ENCODE measurements at regions not wholly inside any gene's neighbourhood (a gene's known extent, or its start where the extent isn't known, plus 50 kb on each side); places are given as distances from the start of the nearest gene placed in this dataset.

DNA sequence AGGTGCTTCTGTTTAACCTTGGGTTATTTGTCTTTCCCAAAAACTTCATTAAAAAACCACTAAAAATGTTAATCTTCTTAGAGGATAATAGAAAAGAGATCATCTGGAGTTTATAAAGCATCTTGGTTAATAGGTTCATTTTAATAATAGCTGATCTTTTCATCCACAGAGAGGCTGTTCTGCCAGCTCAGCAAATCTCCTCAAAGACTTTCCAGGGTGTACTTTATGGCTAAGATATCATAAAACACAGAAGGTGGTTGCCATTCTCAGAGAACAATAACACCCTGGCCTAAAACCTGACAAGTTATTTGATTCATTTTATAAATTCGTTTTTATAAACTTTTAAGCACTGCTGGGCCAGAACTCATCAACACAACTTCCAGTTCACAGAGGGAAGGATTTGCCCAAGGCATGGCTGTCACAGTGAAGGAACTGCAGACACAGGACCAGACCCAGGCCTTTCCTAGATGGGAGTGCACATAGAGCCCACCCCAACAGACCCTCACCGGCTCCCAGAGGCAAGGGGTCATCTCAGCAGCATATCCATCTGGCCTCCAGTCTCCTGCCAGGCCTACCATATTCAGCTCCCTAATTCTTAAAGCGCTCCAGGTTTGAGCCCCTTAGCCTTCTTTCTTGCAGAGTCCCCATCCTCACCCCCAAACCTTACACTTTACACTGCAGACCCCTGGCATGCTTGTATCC is 203.4 kb upstream of the RAB6C start:
- no peak for DNase-seq (ENCODE audit: low read depth)

DNA sequence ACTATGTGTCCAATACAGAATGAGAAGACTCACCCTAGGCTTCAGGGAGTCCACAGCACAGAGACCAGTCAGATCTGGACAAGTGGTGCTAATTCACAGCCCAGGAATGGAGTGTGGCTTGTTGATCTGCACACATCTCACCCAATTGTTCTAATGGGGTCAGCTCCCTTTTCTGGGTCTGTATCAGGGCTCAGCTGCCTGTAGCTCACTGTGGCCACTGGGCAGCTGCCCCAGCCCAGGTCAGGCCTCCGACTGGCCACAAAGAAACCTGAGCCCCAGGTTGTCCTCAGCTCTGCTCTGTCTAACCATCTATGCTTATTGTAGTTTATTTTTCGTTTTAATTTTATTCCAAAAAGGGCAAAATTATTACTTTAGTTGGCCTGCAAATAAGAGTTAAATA is 202.3 kb upstream of the RAB6C start:
- DNase-seq (ENCODE audit: low read depth) = no peak

DNA sequence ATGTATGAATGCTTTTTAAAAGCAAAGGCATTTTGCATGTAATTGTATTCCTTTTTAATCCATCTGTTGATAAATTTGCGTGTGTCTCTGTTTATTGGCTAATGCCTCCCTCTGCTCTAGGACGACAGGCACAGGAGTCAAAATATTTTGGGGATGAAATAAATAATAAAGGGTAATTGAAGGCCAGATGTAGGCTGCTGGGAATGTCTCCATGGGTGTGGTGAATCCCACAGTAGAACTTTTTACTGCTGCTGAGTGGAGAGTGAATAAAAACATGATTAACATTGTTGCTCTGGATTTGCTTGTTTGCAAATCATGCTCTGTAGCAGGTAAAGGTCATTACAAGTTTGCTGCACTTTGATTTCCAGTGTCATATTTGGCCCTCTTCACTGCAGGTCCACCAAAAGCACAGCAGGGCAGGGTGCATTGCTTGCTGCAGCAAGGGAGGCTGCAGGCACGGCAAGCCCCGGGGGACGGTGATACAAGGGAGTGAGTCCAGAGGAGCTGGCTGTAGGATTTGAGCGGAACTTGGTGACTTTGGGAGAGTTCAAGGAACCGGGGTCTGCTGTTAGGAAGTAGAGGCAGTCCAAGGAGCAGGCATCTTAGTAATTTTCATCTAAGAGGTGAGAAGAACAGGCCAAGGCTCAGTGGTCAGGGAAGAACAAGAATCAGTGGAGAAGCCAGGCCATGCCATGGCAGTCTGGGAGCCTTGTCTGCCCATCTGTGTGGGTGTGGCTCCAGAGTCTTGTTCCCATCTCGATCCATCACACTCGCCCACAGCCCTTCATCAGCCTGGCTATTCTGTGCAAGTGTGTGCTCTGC is 201.5 kb upstream of the RAB6C start:
- no peak for DNase-seq (ENCODE audit: low read depth)

DNA sequence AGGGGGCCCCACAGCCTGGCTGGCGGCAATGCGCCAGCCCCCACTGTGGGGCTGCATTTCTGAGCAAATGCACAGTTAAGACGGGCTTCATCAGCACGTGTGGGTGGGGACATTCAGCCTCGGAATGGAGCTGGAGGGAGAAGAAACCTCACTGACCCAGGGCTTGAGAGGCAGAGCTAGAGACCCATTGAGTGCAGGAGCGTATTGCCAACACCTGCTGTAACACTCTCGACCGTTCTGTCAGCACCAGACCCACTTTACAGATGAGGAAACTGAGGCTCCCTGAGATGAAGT is 200.9 kb upstream of the RAB6C start:
- no peak for DNase-seq (ENCODE audit: low read depth)

DNA sequence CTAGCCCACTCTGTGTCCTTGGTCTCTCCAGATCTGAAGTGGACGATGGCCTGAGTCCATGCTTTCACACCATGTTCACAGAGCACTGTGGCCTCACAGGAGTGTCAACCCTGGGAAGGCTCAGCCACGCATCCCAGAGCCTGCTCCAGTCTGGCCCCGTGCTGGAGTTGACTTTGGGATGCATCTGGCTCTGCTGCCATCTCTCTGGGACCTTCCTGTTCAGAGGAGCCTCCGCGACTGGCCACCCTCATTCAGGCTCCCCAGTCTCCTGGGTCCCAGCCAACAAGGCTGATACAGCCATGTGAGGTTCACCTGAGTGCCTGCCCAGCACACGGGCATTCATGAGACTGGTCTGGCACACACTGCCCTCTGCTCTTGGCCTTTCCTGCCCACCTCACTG is 199.7 kb upstream of the RAB6C start:
- no peak for DNase-seq (ENCODE audit: low read depth)

DNA sequence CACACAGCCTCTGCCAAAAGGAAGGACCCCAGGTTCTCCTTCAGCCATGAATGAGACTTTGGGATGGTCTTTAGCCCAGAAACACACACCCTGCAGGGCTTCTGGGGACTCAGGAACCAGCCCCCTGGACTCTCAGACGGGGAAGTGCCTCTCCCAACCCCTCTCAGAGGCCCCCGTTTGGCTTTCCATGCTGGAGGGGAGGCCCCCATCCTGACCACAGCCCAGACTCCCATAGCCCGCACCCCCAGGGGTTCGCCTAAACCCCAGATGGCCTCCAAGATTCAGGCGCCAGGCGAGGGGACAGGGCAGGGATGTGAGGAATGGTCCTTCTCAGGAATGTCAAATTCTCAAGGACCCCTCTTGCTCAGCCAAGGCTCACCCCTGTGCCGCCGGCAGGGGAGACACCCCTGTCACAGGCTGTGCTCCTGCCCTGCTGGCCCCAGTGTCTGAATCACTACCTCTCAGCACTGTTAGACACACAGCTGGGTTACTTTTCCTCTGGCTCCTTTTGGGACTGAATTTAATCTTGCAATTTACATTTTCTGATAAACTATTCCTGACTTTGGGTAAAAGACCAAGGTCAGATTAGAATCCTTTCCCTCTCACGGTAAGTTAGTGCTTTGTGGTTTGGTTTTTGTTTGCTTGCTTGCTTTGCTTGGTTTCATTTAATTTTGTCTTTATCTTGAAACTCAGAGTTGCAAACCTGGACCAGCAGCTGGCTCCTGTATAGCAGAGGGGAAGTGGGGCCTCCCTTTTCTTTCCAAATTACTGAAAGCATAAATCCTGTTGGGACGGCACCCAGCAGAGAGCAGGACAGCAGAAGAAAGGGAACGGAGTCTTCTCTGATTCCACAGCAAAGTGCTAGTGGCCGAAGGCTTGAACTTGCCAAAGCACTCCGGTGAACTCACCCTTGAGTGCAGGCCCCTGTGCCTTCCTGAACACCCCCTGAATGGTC is 198.9 kb upstream of the RAB6C start:
- DNase-seq (ENCODE audit: low read depth) = no peak

DNA sequence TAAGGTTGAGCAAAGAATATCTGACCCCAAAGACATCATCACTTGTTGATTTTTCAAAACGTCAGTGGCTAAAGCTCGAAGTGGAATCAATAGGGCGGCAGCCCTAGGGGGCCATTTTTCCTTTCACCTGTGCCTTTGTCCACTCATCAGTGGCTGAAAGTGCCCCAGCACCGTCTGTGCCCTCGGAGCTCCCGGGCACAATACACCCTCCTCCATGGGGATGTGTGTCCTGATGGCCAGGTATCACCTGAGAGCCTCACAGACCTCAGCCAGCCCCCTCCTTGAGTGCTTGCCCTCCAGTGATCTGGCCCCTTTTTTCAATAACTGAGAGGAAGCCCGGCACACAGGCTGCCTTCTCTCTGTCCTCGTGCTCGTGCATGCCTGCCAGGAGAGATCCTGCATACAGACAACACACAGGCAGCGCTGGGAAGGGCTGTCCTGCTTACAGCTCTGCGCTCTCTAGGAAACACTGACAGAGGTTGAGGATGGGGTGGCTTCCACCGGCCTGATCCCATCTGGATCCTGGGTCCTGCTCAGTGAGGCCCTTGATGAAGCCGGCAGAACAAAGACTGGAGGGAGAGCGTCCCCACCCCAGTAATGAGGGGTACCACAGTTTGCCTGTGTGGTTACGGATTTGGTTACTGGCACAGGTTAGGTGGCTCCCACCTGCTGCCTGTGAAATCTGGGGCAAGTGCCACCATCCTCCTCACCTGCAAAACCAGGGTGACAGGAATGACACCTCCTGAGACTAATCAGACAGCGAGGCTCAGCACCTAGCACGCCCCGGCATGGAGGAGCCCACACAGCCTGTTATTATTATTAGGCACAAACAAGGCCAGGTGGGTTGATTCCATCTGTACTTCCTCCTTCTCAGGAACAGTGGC is 197.5 kb upstream of the RAB6C start:
- no peak for DNase-seq (ENCODE audit: low read depth)

DNA sequence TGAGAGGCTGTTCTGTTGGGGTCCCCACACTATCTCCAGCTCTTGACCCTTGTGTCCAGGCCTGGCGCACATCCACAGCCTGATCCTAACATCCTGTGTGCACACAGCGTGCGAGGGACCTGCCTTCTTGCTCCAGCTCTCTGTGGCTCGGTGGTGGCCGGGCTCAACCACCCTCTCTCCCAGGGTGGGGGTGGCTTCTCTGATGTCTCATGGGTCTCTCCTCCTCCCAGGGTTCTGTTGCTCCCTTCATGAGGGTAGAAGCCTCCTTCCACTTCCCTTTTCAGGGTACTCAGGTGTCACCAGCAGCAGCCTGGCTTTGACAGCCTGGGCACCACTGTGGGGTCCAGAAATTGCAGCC is 196.9 kb upstream of the RAB6C start:
- no peak for DNase-seq (ENCODE audit: low read depth)

DNA sequence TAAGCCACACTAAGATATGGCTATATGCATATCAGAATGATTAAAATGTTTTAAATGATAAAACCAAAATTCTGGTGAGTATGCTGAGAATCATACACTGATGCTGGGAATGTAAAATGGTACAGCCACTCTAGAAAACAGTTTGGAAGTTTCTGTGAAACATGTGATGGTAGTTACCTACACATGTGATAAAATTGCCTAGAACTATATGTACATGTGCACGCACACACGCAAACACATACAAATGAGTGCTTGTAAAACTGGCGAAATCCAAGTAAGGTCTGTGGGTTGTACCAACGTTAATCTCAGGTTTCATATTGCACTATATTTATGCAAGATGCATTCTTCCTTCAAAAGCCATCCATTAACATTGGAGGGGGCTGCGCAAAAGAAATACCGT is 195.0 kb upstream of the RAB6C start:
- DNase-seq (ENCODE audit: low read depth) = no peak

DNA sequence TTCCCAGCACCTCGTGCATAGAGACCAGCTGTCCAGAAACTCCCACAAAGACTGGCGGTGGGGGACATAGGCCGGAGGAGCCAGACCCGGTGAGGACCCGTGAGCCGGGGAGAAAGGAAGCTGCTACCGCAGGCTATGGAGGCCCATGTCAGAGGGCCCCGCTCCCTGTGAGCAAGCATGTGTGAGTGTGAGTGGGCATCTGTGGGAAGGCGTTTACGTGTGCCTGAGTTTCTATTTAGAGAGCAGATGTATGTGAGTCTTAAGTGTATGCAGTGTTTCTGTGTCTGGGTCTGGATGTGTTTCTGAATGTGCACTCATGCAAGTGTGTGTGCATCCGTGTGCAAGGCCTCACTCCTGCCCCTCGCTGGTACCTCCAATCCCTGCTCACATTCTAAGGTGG is 187.8 kb upstream of the RAB6C start:
- DNase-seq (ENCODE audit: low read depth) = no peak

DNA sequence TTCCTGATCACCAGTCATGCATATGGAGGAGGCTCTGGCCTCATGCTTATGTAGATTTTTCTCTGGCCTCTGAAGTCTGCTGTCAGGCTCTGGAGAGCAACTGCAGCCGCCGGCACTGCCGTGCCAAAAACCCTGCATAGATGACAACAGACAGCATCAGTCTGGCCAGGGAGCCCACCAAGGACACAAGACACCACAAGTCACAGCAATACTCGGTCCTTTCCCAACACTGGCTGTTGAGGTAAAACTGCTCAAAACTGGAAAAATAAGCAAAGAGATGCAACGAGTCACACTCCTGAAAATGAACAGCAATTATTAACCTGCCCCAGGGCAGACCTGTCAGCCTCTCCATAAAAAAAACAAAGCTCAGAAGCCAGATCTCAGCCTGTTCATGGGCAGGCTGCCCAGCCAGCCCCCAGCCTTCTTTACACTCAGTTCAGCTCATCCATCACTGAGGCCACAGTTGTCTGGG is 186.0 kb upstream of the RAB6C start:
- peak; percentile 18 for DNase-seq (ENCODE audit: low read depth)

DNA sequence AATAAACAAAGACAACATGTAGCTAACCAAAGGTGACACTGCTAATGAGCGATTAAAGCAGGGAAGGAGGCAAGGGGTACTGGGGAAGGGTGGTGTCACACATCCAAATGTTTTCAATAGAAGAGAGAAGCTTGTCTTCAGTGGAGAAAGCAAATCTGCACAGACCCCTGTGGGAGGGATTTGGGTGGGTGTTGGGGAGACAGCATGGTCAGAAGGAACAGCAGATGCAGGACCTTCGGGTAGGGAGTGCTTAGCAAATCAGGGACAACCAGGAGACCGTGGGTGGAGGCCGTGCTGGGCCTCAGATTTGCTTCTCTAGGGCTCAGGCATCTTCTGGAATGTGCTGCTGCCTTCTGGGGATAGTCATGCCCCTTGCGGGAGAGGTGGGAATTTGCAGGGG is 185.3 kb upstream of the RAB6C start:
- no peak for DNase-seq (ENCODE audit: low read depth)

DNA sequence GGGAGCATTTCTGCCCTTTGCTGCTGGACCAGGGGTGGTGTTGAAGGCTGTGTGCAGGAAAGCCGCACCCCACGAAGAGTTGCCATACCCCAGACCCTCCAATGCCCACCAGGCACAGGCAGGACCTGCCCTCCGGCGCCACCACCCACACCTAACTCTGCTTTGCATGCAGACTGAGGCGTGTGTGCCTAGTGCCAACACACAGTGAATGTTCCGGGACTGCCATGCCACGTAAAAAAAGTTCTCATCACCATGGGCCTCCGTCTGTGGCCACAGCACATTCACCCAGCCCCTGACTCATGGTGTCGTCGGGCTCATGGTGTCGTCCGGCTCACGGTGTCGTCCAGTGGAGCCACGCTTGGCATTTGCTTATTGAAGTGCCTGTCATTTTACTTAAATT is 184.9 kb upstream of the RAB6C start:
- DNase-seq (ENCODE audit: low read depth) = no peak

DNA sequence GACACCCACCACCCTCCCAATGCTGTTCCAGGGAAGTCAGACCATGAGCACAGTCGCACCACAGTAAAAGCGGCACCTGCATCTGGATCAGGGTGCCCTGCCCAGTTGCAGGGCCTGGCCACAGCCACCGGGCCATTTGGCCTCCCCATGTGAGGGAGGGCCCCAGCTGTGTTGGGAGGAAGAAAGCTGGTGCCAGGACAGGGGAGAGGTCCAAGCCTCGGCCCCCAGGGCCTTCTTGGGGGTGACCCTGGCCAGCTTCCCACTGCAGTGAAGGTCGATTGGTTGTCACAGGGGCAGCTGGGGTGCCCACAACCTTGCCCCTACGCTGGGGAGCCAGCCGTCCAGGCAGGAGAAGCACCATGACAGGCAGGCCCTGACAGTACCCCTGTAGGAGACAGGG is 183.2 kb upstream of the RAB6C start:
- DNase-seq (ENCODE audit: low read depth) = no peak

DNA sequence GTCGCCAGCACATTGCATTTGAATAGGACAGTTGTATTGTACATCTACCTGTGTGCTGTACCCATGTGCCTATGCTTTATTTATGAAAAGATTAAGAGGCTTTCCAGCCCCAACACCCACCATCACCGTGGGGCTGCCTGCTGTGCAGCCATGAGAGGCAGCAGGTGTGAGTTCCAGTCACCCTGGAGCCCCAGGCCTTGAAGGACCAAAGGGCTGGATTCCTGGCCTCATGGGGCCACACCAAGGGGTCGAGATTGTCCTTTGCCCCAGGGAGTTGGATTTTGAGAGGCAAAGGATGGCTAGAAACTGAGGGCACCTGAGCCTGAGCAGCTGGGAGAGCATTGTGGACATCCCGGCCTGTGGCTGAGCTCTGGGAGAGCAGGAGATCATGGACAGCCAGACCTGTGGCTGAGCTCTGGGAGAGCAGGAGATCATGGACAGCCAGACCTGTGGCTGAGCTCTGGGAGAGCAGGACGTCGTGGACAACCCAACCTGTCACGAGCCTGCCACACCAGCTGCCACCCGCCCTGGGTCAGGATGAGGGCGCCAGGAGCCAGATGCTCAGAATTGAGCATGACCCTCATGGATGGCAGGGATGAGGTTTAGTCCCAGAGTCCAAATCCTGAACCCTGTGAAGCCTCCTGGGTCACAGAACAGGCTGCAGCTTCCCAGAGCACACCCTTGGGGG is 182.5 kb upstream of the RAB6C start:
- no peak for DNase-seq (ENCODE audit: low read depth)

DNA sequence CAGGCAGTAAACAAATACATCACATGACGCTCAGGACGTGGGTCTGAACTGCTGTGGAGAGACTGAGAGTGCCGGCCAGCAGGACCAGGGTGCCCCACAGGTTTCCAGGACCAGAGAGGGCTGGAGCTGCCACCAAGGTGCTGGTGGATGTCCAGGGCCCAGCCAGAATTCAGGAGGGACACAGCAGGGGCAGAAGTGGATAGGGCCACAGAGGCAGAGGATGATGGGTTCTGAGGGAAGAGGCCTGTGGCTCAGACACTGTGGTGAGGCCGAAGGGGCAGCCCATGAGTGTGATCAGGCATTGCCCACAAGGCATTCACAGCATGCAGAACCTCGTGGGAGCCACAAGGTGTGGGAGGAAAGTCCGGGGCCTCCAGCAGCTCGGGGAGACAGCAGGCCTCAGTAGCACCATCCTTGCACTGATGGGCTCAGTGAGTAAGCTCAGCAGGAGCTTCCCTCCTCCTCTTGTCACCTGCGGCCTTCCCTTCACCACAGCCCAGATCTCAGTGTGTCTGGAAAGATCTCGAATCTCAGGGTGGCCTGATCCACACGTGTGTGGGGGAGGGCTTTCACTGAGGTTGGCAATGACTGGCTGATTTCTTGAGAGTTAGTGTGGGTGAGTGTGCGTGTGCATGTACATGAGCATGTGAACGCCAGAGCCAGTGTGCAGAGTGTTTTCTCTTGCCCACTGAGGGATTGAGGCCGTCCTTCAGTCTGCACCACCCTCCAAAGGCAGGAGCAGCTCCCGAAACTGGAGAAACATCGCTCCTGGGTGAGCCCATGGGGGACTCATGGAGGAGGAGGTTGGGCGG is 181.8 kb upstream of the RAB6C start:
- DNase-seq (ENCODE audit: low read depth) = no peak

DNA sequence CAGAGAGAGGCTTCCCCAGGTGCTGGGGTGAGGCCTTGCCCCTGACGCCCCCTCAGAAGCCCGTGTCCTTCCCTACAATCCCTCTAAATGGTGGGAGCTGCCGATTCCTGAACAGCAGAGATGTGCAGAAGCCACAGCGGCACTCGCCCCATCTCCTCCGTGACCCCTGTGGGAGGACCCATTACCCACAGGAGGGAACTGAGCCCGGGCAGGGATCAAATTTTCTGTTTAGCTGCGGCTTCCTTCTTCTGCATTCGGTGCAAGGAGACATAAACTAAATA is 181.2 kb upstream of the RAB6C start:
- no peak for DNase-seq (ENCODE audit: low read depth)

DNA sequence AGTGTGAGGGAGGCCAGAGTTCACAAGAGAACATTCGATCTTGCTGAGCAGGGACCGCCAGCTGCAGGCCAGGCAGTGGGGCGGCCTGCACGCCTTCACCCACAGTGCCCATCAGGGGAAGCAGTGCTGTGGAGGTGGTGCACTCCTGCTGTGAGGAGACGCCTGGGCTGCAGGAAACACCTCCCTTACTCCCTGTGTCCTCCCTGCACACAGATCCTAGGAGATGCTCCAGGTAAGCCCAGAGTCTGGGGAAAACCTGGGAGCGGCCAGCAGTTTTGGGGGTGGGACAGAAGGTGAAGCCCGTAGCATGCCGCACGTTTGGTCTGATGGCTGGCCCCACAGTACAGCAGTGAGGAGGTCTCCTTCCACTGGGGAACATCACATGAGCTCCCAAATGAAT is 180.8 kb upstream of the RAB6C start:
- DNase-seq (ENCODE audit: low read depth) = no peak

DNA sequence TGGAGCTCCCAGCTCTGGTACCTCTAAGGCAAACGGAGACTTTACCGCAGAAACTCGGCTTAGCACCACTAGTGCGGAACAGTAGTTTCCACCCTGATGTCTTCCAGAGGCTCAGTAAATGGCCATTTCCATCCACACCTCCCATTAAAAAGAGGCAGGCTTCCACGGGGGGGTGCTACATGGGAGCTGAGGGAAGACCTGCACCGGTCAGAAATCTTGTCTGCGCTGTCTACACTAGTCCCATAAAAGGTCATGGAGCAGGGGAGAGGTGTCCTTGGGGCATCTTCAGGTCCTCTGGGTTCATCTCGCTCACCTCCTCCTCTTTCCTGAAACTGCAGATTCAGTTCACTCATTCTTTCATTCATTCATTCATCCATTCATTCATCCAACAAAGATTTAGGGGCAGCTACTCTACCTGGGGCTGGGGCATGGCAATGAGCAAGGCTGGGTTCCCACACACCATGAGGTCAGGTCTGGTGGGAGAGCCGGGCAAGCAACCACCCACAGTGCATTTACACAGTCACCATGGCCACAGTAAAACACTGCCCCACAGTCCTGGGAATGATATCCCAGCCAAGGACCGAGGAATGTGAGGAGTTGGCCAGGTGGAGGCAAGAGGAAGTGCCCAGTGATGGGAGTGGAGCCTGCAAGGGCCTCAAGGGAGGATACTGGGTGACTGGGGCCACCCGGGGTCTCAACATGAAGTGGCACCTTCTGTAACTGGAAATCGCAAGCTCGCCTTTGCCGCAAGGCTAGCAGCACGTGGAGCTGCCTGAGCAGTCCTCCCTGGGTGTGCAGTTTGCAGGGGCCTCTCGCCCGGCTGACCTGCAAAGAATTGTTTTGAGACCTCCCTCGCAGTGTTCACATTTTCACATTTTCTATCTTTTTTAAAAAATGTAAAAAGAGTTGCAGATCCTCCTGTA is 180.2 kb upstream of the RAB6C start:
- DNase-seq (ENCODE audit: low read depth) = no peak
